GM12892 (cell line): ENCODE measurements at regions not wholly inside any gene's neighbourhood (a gene's known extent, or its start where the extent isn't known, plus 50 kb on each side); places are given as distances from the start of the nearest gene placed in this dataset.
"Not testable (repeated sequence)": the region's sequence is repeated elsewhere in the genome, so short reads cannot be mapped to it uniquely, and the experiment has no call there.

Source experiments
- DNase-seq: peaks from one replicate; pipeline ENCODE4 v3.0.0; 2011; ENCODE audit not compliant: insufficient read length
- FAIRE-seq: peaks from 2 replicates; lab custom pipeline; 2011; peaks lifted over from hg19 to GRCh38; lab: Jason Lieb, UNC
- POLR2A ChIP-seq: IDR thresholded peaks from 2 replicates; pipeline ENCODE4 v1.6.1; 2011; ENCODE audit warnings: low read depth, low read length, control low read depth
- POLR2AphosphoS5 ChIP-seq: IDR thresholded peaks from 2 replicates; pipeline ENCODE4 v1.6.1; 2011; ENCODE audit warnings: low read depth, low read length, control low read depth
- TAF1 ChIP-seq: IDR thresholded peaks from 2 replicates; pipeline ENCODE4 v1.6.1; 2011; ENCODE audit warnings: low read depth, mild to moderate bottlenecking, control low read depth, low read length, borderline replicate concordance

GRCh38 chr7:115195208-115195607 lies 273.3 kb downstream of the MDFIC start:
- no peak for TF ChIP-seq TAF1
- no peak for TF ChIP-seq POLR2AphosphoS5
- no peak for TF ChIP-seq POLR2A
- no peak for FAIRE-seq
- no peak for DNase-seq

- TF ChIP-seq POLR2AphosphoS5 (no peak), TAF1 (no peak), POLR2A (no peak)
- no peak for DNase-seq
- FAIRE-seq, result no peak
These were observed 269.6 kb downstream of the MDFIC start for GRCh38 chr7:115191526-115191925.

GRCh38 chr7:115183431-115184057 lies 261.6 kb downstream of the MDFIC start:
- DNase-seq, result no peak
- no peak for FAIRE-seq
- no peak for TF ChIP-seq TAF1
- TF ChIP-seq POLR2A, result no peak
- no peak for TF ChIP-seq POLR2AphosphoS5

GRCh38 chr7:115178835-115179234 lies 256.9 kb downstream of the MDFIC start:
- TF ChIP-seq POLR2AphosphoS5, result no peak
- no peak for TF ChIP-seq TAF1
- no peak for TF ChIP-seq POLR2A
- DNase-seq (no peak), FAIRE-seq (no peak)

- no peak for DNase-seq
- FAIRE-seq, result no peak
- TF ChIP-seq POLR2A, result no peak
- no peak for TF ChIP-seq TAF1
- TF ChIP-seq POLR2AphosphoS5, result no peak
These were observed 255.9 kb downstream of the MDFIC start for GRCh38 chr7:115177823-115178222.

- no peak for DNase-seq
- FAIRE-seq, result no peak
- TF ChIP-seq POLR2A (no peak), TAF1 (no peak), POLR2AphosphoS5 (no peak)
These were observed 255.2 kb downstream of the MDFIC start for GRCh38 chr7:115177103-115177502.

GRCh38 chr7:115172397-115172796 lies 250.5 kb downstream of the MDFIC start:
- DNase-seq, FAIRE-seq: not testable (repeated sequence)

- FAIRE-seq (no peak), DNase-seq (no peak)
These were observed 232.0 kb downstream of the MDFIC start for GRCh38 chr7:115153769-115154477.

GRCh38 chr7:115153176-115153575 lies 231.3 kb downstream of the MDFIC start:
- TF ChIP-seq POLR2AphosphoS5 (no peak), POLR2A (no peak), TAF1 (no peak)
- DNase-seq (no peak), FAIRE-seq (no peak)

More at GRCh38 chr7:115153769-115154477, 232.0 kb downstream of the MDFIC start:
- no peak for TF ChIP-seq POLR2A
- TF ChIP-seq TAF1, result no peak

GRCh38 chr7:115146148-115146547 lies 224.3 kb downstream of the MDFIC start:
- TF ChIP-seq TAF1 (no peak), POLR2AphosphoS5 (no peak), POLR2A (no peak)
- no peak for FAIRE-seq
- DNase-seq, result no peak

GRCh38 chr7:115145512-115145911 lies 223.6 kb downstream of the MDFIC start:
- FAIRE-seq (peak; percentile 69), DNase-seq (no peak)
- TF ChIP-seq POLR2AphosphoS5, result no peak
- TF ChIP-seq TAF1, result no peak
- no peak for TF ChIP-seq POLR2A

- no peak for DNase-seq
- TF ChIP-seq TAF1 (no peak), POLR2A (no peak), POLR2AphosphoS5 (no peak)
- FAIRE-seq, result no peak
These were observed 215.9 kb downstream of the MDFIC start for GRCh38 chr7:115137816-115138215.
